ENCODE measurements at regions not wholly inside any gene's neighbourhood (a gene's known extent, or its start where the extent isn't known, plus 50 kb on each side); places are given as distances from the start of the nearest gene placed in this dataset.

DNA sequence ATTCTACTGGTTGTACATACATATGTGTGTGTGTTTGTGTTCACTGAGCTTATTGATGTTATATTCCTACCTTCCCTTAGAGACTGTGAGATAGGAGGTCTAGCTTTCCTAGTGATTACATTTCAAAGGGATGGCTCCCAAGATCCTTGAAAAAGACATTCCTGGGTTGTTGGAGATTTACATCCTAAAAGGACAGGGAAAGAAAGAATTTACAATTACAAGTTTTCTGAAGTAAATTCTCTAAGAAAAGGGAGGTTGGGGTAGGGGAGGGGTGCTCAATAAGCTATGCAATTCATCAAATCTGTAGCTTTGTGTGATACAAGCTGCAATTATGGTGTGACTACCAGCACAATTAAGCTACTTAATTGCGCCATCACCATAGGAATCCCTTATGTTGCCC, 284.3 kb downstream of the NUP35 start:
- TF ChIP-seq POLR2AphosphoS5 (IDR thresholded peaks at IDR 0.05) (no peak), POLR2A (IDR thresholded peaks at IDR 0.05) (no peak), EP300 (IDR thresholded peaks at IDR 0.05) (no peak)
- TF ChIP-seq, protein P1, sequence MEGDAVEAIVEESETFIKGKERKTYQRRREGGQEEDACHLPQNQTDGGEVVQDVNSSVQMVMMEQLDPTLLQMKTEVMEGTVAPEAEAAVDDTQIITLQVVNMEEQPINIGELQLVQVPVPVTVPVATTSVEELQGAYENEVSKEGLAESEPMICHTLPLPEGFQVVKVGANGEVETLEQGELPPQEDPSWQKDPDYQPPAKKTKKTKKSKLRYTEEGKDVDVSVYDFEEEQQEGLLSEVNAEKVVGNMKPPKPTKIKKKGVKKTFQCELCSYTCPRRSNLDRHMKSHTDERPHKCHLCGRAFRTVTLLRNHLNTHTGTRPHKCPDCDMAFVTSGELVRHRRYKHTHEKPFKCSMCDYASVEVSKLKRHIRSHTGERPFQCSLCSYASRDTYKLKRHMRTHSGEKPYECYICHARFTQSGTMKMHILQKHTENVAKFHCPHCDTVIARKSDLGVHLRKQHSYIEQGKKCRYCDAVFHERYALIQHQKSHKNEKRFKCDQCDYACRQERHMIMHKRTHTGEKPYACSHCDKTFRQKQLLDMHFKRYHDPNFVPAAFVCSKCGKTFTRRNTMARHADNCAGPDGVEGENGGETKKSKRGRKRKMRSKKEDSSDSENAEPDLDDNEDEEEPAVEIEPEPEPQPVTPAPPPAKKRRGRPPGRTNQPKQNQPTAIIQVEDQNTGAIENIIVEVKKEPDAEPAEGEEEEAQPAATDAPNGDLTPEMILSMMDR (IDR thresholded peaks at IDR 0.05), result no peak
- Histone ChIP-seq H3K36me3 (no peaks in the 10 kb centered on the region), H3K27ac (no peak overlapping the region), H3K4me3 (no peak overlapping the region), H3K4me1 (no peaks in the 10 kb centered on the region), H3K27me3 (no peaks in the 10 kb centered on the region), H3K9me3 (no peaks in the 10 kb centered on the region)
- DNase-seq (ENCODE audit: low spot score in 2 of 2), result no peak
- 0% methylated on average over 1 of the region's 1 CpG for WGBS

DNA sequence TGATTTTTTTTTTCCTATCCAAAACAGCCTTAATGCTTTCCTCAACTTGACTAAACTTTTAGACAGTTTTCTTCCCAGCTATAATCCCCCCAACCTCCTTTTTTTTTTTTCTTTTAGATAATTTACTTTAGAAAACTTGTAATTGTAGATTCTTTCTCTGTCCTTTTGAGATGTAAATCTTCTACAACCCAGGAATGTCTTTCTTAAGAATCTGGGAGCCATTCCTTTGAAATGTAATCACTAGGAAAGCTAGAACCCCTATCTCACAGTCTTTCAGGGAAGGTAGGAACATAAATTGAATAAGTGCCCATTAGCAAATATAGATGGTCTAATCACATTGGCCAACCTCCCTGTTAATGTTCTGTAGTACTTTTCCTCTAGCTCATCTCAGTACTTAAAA, 285.4 kb downstream of the NUP35 start:
- Histone ChIP-seq H3K27me3 (no peaks in the 10 kb centered on the region), H3K4me1 (no peaks in the 10 kb centered on the region), H3K36me3 (no peaks in the 10 kb centered on the region), H3K9me3 (no peaks in the 10 kb centered on the region), H3K4me3 (no peak overlapping the region), H3K27ac (no peak overlapping the region)
- DNase-seq (ENCODE audit: low spot score in 2 of 2), result no peak
- TF ChIP-seq, protein P1 (IDR thresholded peaks at IDR 0.05), result no peak
- TF ChIP-seq POLR2A (IDR thresholded peaks at IDR 0.05), result no peak
- no peak for TF ChIP-seq POLR2AphosphoS5 (IDR thresholded peaks at IDR 0.05)
- no peak for TF ChIP-seq EP300 (IDR thresholded peaks at IDR 0.05)

DNA sequence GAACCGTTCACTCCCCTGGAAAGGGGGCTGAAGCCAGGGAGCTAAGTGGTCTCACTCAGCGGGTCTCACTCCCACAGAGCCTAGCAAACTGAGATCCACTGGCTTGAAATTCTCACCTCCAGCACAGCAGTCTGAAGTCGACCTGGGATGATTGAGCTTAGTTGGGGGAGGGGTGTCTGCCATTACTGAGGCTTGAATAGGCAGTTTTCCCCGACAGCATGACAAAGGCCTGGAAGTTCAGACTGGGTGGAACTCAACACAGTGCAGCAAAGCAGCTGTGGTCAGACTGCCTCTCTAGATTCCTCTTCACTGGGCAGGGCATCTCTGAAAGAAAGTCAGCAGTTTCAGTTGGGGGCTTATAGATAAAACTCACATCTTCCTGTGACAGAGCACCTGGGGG, 292.5 kb downstream of the NUP35 start:
- DNase-seq (ENCODE audit: low spot score in 2 of 2), result no peak
- Histone ChIP-seq H3K27ac (no peak overlapping the region), H3K36me3 (no peaks in the 10 kb centered on the region), H3K4me3 (no peak overlapping the region), H3K4me1 (no peaks in the 10 kb centered on the region), H3K27me3 (no peaks in the 10 kb centered on the region), H3K9me3 (no peaks in the 10 kb centered on the region)
- TF ChIP-seq EP300 (IDR thresholded peaks at IDR 0.05) (no peak), POLR2A (IDR thresholded peaks at IDR 0.05) (no peak), POLR2AphosphoS5 (IDR thresholded peaks at IDR 0.05) (no peak)
- TF ChIP-seq, protein P1 (IDR thresholded peaks at IDR 0.05), result no peak
- 64% methylated on average over 4 of the region's 4 CpGs for WGBS

DNA sequence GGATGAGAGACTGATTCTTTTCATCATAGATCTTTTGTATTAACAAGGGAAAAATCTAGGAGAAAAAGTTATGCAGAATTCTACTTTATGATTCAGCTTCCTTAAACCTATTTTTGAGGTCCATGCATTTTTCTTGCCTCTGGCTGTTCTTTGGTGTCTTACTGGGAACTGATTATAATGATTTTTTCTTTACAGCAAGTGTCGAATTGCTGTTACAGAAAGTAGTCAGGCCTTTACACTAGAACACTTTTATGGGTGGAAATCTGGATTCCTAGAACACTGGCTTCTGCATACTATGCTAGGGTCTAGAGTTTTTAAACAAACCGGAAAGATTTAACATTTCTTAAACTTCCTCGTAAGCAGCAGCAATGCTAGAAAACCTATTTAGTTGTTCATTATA, 302.6 kb downstream of the NUP35 start:
- H3K4me3 ChIP-seq, result no peak overlapping the region
- peaks cover 18% of the 10 kb centered on the region for H3K9me3 ChIP-seq
- H3K4me1 ChIP-seq, result no peaks in the 10 kb centered on the region
- no peaks in the 10 kb centered on the region for H3K27me3 ChIP-seq
- no peak overlapping the region for H3K27ac ChIP-seq
- 77% methylated on average over 3 of the region's 3 CpGs for WGBS
- no peak for DNase-seq (ENCODE audit: low spot score in 2 of 2)
- TF ChIP-seq, protein P1 (IDR thresholded peaks at IDR 0.05), result no peak
- no peak for TF ChIP-seq EP300 (IDR thresholded peaks at IDR 0.05)
- no peak for TF ChIP-seq POLR2A (IDR thresholded peaks at IDR 0.05)
- TF ChIP-seq POLR2AphosphoS5 (IDR thresholded peaks at IDR 0.05), result no peak
- H3K36me3 ChIP-seq, result no peaks in the 10 kb centered on the region

DNA sequence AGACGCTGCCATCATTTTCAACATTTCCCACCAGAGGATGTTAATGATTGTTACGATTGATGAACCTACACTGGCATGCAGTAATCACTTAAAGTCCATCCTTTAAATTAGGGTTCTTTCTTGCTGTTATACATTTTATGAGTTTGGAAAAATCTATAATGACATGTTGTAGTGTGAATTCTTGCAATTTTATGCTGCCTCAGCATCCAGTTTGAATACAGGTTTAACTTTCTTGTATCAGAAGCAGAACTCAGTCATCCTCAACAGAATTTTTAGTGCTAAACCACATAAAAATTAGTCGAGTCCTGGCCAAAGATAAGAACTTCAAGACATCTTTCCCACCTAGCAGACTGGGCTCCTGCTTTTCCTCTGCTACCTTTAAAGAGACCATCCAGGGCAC, 303.3 kb downstream of the NUP35 start:
- TF ChIP-seq EP300 (IDR thresholded peaks at IDR 0.05) (no peak), POLR2A (IDR thresholded peaks at IDR 0.05) (no peak), POLR2AphosphoS5 (IDR thresholded peaks at IDR 0.05) (no peak)
- TF ChIP-seq, protein P1 (IDR thresholded peaks at IDR 0.05), result no peak
- H3K9me3 ChIP-seq, result peaks cover 15% of the 10 kb centered on the region
- DNase-seq (ENCODE audit: low spot score in 2 of 2), result no peak

More for the DNA sequence above, 303.3 kb downstream of the NUP35 start:
- H3K4me1 ChIP-seq, result no peaks in the 10 kb centered on the region
- H3K36me3 ChIP-seq, result no peaks in the 10 kb centered on the region
- H3K27me3 ChIP-seq, result no peaks in the 10 kb centered on the region
- no peak overlapping the region for H3K27ac ChIP-seq
- H3K4me3 ChIP-seq, result no peak overlapping the region
- WGBS, result 82% methylated on average over 3 of the region's 3 CpGs

Measured in suprapubic skin (tissue), 4 donors.